GM23248 (cell line): ENCODE measurements at regions not wholly inside any gene's neighbourhood (a gene's known extent, or its start where the extent isn't known, plus 50 kb on each side); places are given as distances from the start of the nearest gene placed in this dataset.
"Not testable (repeated sequence)": the region's sequence is repeated elsewhere in the genome, so short reads cannot be mapped to it uniquely, and the experiment has no call there.

ENCODE experiments used
- EZH2 ChIP-seq: fragments of 200-600 bp; sonication (generic); IDR thresholded peaks from 2 replicates; pipeline ENCODE4 v1.6.1; 2018; ENCODE audit warnings: antibody characterized with exemption, mild to moderate bottlenecking; ENCODE audit not compliant: insufficient read depth, poor library complexity, severe bottlenecking
- EZH2phosphoT487 ChIP-seq: fragments of 200-600 bp; sonication (generic); IDR thresholded peaks from 2 replicates; pipeline ENCODE4 v1.6.1; 2018; ENCODE audit warnings: antibody characterized with exemption, moderate library complexity, mild to moderate bottlenecking, low read depth; ENCODE audit not compliant: insufficient read depth

- TF ChIP-seq EZH2, EZH2phosphoT487: not testable (repeated sequence)
Measured at GRCh38 chr1:867550-867949, 56.2 kb upstream of the SAMD11 start.
